Hepatocyte (in vitro differentiated cells): ENCODE measurements at regions not wholly inside any gene's neighbourhood (a gene's known extent, or its start where the extent isn't known, plus 50 kb on each side); places are given as distances from the start of the nearest gene placed in this dataset.
A peak's percentile ranks its signal among the peaks of the same experiment; 100 is the strongest.

Source experiments
- DNase-seq: peaks from one replicate; pipeline ENCODE4 v3.0.0-alpha.2; 2016; ENCODE audit warnings: low spot score
- H2AFZ ChIP-seq: fragments of 200-600 bp; sonication (generic); 2 replicates; pipeline ENCODE4 v1.6.0; 2016; ENCODE audit warnings: antibody characterized with exemption, mild to moderate bottlenecking
- H3K27ac ChIP-seq: fragments of 200-600 bp; sonication (generic); 2 replicates; pipeline ENCODE4 v1.5.1; 2016; ENCODE audit warnings: mild to moderate bottlenecking
- H3K27me3 ChIP-seq: fragments of 200-600 bp; sonication (generic); 2 replicates; pipeline ENCODE4 v1.6.1; 2016
- H3K36me3 ChIP-seq: fragments of 200-600 bp; sonication (generic); replicated peaks from 2 replicates; pipeline ENCODE4 v1.5.1; 2016; ENCODE audit warnings: low read depth; ENCODE audit not compliant: insufficient read depth
- H3K4me1 ChIP-seq: fragments of 200-600 bp; sonication (generic); 2 replicates; pipeline ENCODE4 v1.5.1; 2016; ENCODE audit warnings: mild to moderate bottlenecking, moderate library complexity; ENCODE audit not compliant: insufficient read depth
- H3K4me2 ChIP-seq: fragments of 200-600 bp; sonication (generic); 2 replicates; pipeline ENCODE4 v1.6.0; 2016
- H3K4me3 ChIP-seq: fragments of 200-600 bp; sonication (generic); 2 replicates; pipeline ENCODE4 v1.5.1; 2016; ENCODE audit warnings: mild to moderate bottlenecking
- H3K79me2 ChIP-seq: fragments of 200-600 bp; sonication (generic); 2 replicates; pipeline ENCODE4 v1.6.0; 2017; ENCODE audit warnings: mild to moderate bottlenecking
- H3K9me2 ChIP-seq: fragments of 200-600 bp; sonication (generic); replicated peaks from 2 replicates; pipeline ENCODE4 v1.6.0; 2017; ENCODE audit warnings: mild to moderate bottlenecking; ENCODE audit not compliant: insufficient read depth
- H3K9me3 ChIP-seq: fragments of 200-600 bp; sonication (generic); 2 replicates; pipeline ENCODE4 v1.5.1; 2016; ENCODE audit warnings: low read depth, mild to moderate bottlenecking
- H4K20me1 ChIP-seq: fragments of 200-600 bp; sonication (generic); 2 replicates; pipeline ENCODE4 v1.6.0; 2016; ENCODE audit warnings: mild to moderate bottlenecking; ENCODE audit not compliant: insufficient read depth, poor library complexity, severe bottlenecking
- EZH2 ChIP-seq: fragments of 200-600 bp; sonication (generic); IDR thresholded peaks from 2 replicates; pipeline ENCODE4 v1.6.1; 2016; ENCODE audit warnings: antibody characterized with exemption, mild to moderate bottlenecking, borderline replicate concordance
- EZH2phosphoT487 ChIP-seq: fragments of 200-600 bp; sonication (generic); IDR thresholded peaks from one replicate; pipeline ENCODE4 v1.6.1; 2018; ENCODE audit warnings: antibody characterized with exemption, mild to moderate bottlenecking, low read depth, moderate library complexity; ENCODE audit not compliant: unreplicated experiment, severe bottlenecking
- WGBS: methylation state at CpG from one replicate; pipeline ENCODE4 v1.1.6; 2016; ENCODE audit warnings: low lambda C conversion rate; ENCODE audit errors: missing lambda C conversion rate; 5-methylcytosine and 5-hydroxymethylcytosine counted together
- TF ChIP-seq, protein P1 (sequence below): fragments of 200-600 bp; sonication (generic); IDR thresholded peaks from 2 replicates; pipeline ENCODE4 v1.5.1; 2016; ENCODE audit warnings: antibody characterized with exemption, mild to moderate bottlenecking; ENCODE audit not compliant: poor library complexity

DNA sequence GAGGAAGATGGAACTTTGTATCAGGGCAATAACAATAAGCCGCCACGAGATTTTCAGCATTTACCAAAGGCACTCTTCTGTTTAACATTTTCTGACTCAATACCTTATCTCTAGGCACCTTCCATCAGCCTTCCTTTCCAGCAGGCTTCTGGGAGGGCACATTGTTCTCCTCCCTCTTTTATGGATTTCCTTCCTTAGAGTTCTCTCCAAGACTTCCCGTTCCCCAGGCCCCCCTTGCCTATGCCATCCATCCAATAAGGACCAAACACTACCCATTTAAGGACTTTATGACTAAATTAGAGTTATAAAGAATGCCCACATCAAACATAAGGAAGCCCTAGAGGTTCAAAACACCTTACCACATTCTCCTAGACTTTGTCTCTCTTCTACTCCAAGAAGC, 71.0 kb upstream of the ACP3 start:
- H2AFZ ChIP-seq, result no peak overlapping the region
- TF ChIP-seq, protein P1, sequence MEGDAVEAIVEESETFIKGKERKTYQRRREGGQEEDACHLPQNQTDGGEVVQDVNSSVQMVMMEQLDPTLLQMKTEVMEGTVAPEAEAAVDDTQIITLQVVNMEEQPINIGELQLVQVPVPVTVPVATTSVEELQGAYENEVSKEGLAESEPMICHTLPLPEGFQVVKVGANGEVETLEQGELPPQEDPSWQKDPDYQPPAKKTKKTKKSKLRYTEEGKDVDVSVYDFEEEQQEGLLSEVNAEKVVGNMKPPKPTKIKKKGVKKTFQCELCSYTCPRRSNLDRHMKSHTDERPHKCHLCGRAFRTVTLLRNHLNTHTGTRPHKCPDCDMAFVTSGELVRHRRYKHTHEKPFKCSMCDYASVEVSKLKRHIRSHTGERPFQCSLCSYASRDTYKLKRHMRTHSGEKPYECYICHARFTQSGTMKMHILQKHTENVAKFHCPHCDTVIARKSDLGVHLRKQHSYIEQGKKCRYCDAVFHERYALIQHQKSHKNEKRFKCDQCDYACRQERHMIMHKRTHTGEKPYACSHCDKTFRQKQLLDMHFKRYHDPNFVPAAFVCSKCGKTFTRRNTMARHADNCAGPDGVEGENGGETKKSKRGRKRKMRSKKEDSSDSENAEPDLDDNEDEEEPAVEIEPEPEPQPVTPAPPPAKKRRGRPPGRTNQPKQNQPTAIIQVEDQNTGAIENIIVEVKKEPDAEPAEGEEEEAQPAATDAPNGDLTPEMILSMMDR, result no peak
- TF ChIP-seq EZH2phosphoT487, result no peak
- no peak for TF ChIP-seq EZH2
- no peaks in the 10 kb centered on the region for H3K79me2 ChIP-seq
- H3K4me3 ChIP-seq, result no peak overlapping the region
- H3K9me2 ChIP-seq, result no peaks in the 10 kb centered on the region
- H4K20me1 ChIP-seq, result no peaks in the 10 kb centered on the region
- H3K27me3 ChIP-seq, result peaks cover 5% of the 10 kb centered on the region
- no peak overlapping the region for H3K27ac ChIP-seq
- H3K4me2 ChIP-seq, result no peak overlapping the region
- DNase-seq, result peak; percentile 14
- WGBS, result 62% methylated on average over 3 of the region's 3 CpGs
- no peaks in the 10 kb centered on the region for H3K9me3 ChIP-seq
- H3K4me1 ChIP-seq, result no peaks in the 10 kb centered on the region
- no peaks in the 10 kb centered on the region for H3K36me3 ChIP-seq

DNA sequence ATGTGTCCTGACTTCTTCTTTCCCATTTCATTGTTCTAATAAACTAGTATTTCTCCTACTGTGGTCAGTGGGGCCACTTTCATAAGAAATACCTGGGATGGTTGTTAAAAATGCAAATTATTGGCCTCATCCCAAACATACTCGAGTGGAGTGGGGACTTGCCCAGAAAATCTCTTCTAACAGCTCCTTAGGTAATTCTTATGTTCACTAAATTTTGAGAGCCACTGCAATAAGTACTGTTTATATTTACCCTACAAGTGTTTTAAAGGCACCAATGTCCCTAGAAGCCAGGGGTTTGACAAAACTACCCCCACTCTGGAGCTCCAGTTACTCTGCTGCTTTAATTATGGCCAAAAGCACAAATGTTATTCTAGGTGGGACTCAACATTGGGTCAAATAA, 70.0 kb upstream of the ACP3 start:
- no peak for DNase-seq
- H3K4me1 ChIP-seq, result no peaks in the 10 kb centered on the region
- no peak overlapping the region for H2AFZ ChIP-seq
- H3K27ac ChIP-seq, result no peak overlapping the region
- no peak for TF ChIP-seq EZH2
- TF ChIP-seq, protein P1, result no peak
- no peak for TF ChIP-seq EZH2phosphoT487
- peaks cover 5% of the 10 kb centered on the region for H3K27me3 ChIP-seq
- H3K9me3 ChIP-seq, result no peaks in the 10 kb centered on the region
- no peaks in the 10 kb centered on the region for H4K20me1 ChIP-seq
- WGBS, result 77% methylated on average over 1 of the region's 1 CpG
- H3K36me3 ChIP-seq, result no peaks in the 10 kb centered on the region
- H3K79me2 ChIP-seq, result no peaks in the 10 kb centered on the region
- H3K9me2 ChIP-seq, result no peaks in the 10 kb centered on the region
- H3K4me2 ChIP-seq, result no peak overlapping the region
- no peak overlapping the region for H3K4me3 ChIP-seq

DNA sequence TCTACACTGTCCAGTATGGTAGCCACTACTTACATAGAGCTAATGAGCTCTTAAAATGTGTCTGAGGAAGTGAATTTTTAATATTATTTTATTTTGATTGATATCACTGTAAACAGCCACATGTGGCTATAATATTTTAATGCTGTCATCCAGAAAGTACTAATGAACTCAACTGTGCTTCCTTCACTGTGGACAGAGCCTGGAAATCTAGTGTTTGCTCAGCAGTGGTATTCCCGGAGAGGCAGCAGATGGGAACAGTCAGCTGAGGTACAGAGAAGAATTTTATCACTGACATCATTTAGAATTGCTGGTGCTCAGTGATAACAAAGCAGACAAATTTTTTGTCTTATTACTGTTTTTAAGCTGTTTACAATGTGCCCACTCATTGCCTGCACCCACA, 68.7 kb upstream of the ACP3 start:
- H3K4me1 ChIP-seq, result no peaks in the 10 kb centered on the region
- 56% methylated on average over 1 of the region's 1 CpG for WGBS

More for the DNA sequence above, 68.7 kb upstream of the ACP3 start:
- no peak overlapping the region for H3K4me2 ChIP-seq
- H3K4me3 ChIP-seq, result no peak overlapping the region
- no peak for DNase-seq
- no peak overlapping the region for H3K27ac ChIP-seq
- H3K9me3 ChIP-seq, result no peaks in the 10 kb centered on the region
- TF ChIP-seq EZH2 (no peak), EZH2phosphoT487 (no peak)
- TF ChIP-seq, protein P1, result no peak
- no peaks in the 10 kb centered on the region for H3K79me2 ChIP-seq
- H4K20me1 ChIP-seq, result no peaks in the 10 kb centered on the region
- H3K27me3 ChIP-seq, result peaks cover 5% of the 10 kb centered on the region
- H2AFZ ChIP-seq, result no peak overlapping the region
- no peaks in the 10 kb centered on the region for H3K36me3 ChIP-seq
- no peaks in the 10 kb centered on the region for H3K9me2 ChIP-seq
